Neuron (in vitro differentiated cells): ENCODE measurements at regions not wholly inside any gene's neighbourhood (a gene's known extent, or its start where the extent isn't known, plus 50 kb on each side); places are given as distances from the start of the nearest gene placed in this dataset.
"Not testable (repeated sequence)": the region's sequence is repeated elsewhere in the genome, so short reads cannot be mapped to it uniquely, and the experiment has no call there.

Experiments used
- H2AFZ ChIP-seq: one replicate; pipeline ENCODE4 v1.6.1; 2013; ENCODE audit warnings: low read depth, mild to moderate bottlenecking, inconsistent platforms, low read length, moderate library complexity
- H3K27me3 ChIP-seq: one replicate; pipeline ENCODE4 v1.6.1; 2013; ENCODE audit warnings: low read length; ENCODE audit not compliant: insufficient read depth
- H3K36me3 ChIP-seq: one replicate; pipeline ENCODE4 v1.6.1; 2013; ENCODE audit warnings: low read length; ENCODE audit not compliant: insufficient read depth
- H3K4me1 ChIP-seq: one replicate; pipeline ENCODE4 v1.6.1; 2013; ENCODE audit warnings: low read length; ENCODE audit not compliant: insufficient read depth
- H3K4me3 ChIP-seq: 2 replicates; pipeline ENCODE4 v1.5.1; 2013; ENCODE audit warnings: mild to moderate bottlenecking, low read length, moderate library complexity
- H3K9me3 ChIP-seq: one replicate; pipeline ENCODE4 v1.6.1; 2013; ENCODE audit warnings: low read length

- H3K27me3 ChIP-seq: no peaks in the 10 kb centered on the region
- no peak overlapping the region for H3K4me3 ChIP-seq
- H3K4me1 ChIP-seq: no peaks in the 10 kb centered on the region
- H2AFZ ChIP-seq: no peak overlapping the region
- no peaks in the 10 kb centered on the region for H3K9me3 ChIP-seq
- H3K36me3 ChIP-seq: no peaks in the 10 kb centered on the region
These were observed 484.7 kb downstream of the DACH1 start for GRCh38 chr13:71382285-71382684.

GRCh38 chr13:71380191-71380590 lies 486.8 kb downstream of the DACH1 start:
- Histone ChIP-seq H3K4me1 (peaks cover 5% of the 10 kb centered on the region), H3K36me3 (no peaks in the 10 kb centered on the region), H2AFZ (no peak overlapping the region), H3K9me3 (no peaks in the 10 kb centered on the region), H3K4me3 (no peak overlapping the region), H3K27me3 (no peaks in the 10 kb centered on the region)

GRCh38 chr13:71378961-71379905 lies 487.8 kb downstream of the DACH1 start:
- Histone ChIP-seq H3K9me3 (no peaks in the 10 kb centered on the region), H3K4me3 (no peak overlapping the region), H3K4me1 (peaks cover 15% of the 10 kb centered on the region), H3K36me3 (no peaks in the 10 kb centered on the region), H3K27me3 (no peaks in the 10 kb centered on the region), H2AFZ (no peak overlapping the region)

GRCh38 chr13:71374471-71375049 lies 492.4 kb downstream of the DACH1 start:
- Histone ChIP-seq H3K9me3 (no peaks in the 10 kb centered on the region), H3K4me3 (peak overlapping the region; percentile 26), H3K36me3 (no peaks in the 10 kb centered on the region), H3K4me1 (peaks cover 18% of the 10 kb centered on the region), H3K27me3 (no peaks in the 10 kb centered on the region), H2AFZ (peak overlapping the region; percentile 58)

- H3K36me3 ChIP-seq: no peaks in the 10 kb centered on the region
- no peak overlapping the region for H2AFZ ChIP-seq
- no peaks in the 10 kb centered on the region for H3K27me3 ChIP-seq
- no peak overlapping the region for H3K4me3 ChIP-seq
- H3K9me3 ChIP-seq: no peaks in the 10 kb centered on the region
- H3K4me1 ChIP-seq: no peaks in the 10 kb centered on the region
These were observed 498.7 kb downstream of the DACH1 start for GRCh38 chr13:71368336-71368735.

GRCh38 chr13:71360041-71360440 lies 507.0 kb downstream of the DACH1 start:
- Histone ChIP-seq H3K27me3 (no peaks in the 10 kb centered on the region), H3K4me1 (no peaks in the 10 kb centered on the region), H3K36me3 (no peaks in the 10 kb centered on the region), H3K4me3 (no peak overlapping the region), H3K9me3 (no peaks in the 10 kb centered on the region), H2AFZ (no peak overlapping the region)

- H3K4me1 ChIP-seq: no peaks in the 10 kb centered on the region
- no peaks in the 10 kb centered on the region for H3K36me3 ChIP-seq
- no peaks in the 10 kb centered on the region for H3K27me3 ChIP-seq
- H3K9me3 ChIP-seq: no peaks in the 10 kb centered on the region
- no peak overlapping the region for H2AFZ ChIP-seq
- no peak overlapping the region for H3K4me3 ChIP-seq
These were observed 507.4 kb downstream of the DACH1 start for GRCh38 chr13:71359641-71360040.

- no peak overlapping the region for H3K4me3 ChIP-seq
- H3K4me1 ChIP-seq: no peaks in the 10 kb centered on the region
- H3K9me3 ChIP-seq: no peaks in the 10 kb centered on the region
- no peak overlapping the region for H2AFZ ChIP-seq
- no peaks in the 10 kb centered on the region for H3K36me3 ChIP-seq
- no peaks in the 10 kb centered on the region for H3K27me3 ChIP-seq
These were observed 508.8 kb downstream of the DACH1 start for GRCh38 chr13:71358218-71358617.

- Histone ChIP-seq H3K9me3 (no peaks in the 10 kb centered on the region), H3K27me3 (no peaks in the 10 kb centered on the region), H3K4me1 (no peaks in the 10 kb centered on the region), H3K36me3 (no peaks in the 10 kb centered on the region), H2AFZ (no peak overlapping the region), H3K4me3 (no peak overlapping the region)
These were observed 512.0 kb downstream of the DACH1 start for GRCh38 chr13:71355010-71355409.

- H3K36me3 ChIP-seq: no peaks in the 10 kb centered on the region
- H2AFZ ChIP-seq: no peak overlapping the region
- no peaks in the 10 kb centered on the region for H3K4me1 ChIP-seq
- no peaks in the 10 kb centered on the region for H3K27me3 ChIP-seq
- no peak overlapping the region for H3K4me3 ChIP-seq
- no peaks in the 10 kb centered on the region for H3K9me3 ChIP-seq
These were observed 516.1 kb downstream of the DACH1 start for GRCh38 chr13:71350886-71351285.

- not testable (repeated sequence) for H2AFZ ChIP-seq, H3K4me3 ChIP-seq, H3K36me3 ChIP-seq, H3K4me1 ChIP-seq, H3K27me3 ChIP-seq, H3K9me3 ChIP-seq
These were observed 521.1 kb downstream of the DACH1 start for GRCh38 chr13:71345856-71346255.

- no peak overlapping the region for H3K4me3 ChIP-seq
- no peak overlapping the region for H2AFZ ChIP-seq
- no peaks in the 10 kb centered on the region for H3K27me3 ChIP-seq
- H3K4me1 ChIP-seq: no peaks in the 10 kb centered on the region
- H3K9me3 ChIP-seq: no peaks in the 10 kb centered on the region
- H3K36me3 ChIP-seq: no peaks in the 10 kb centered on the region
These were observed 527.3 kb downstream of the DACH1 start for GRCh38 chr13:71339736-71340135.

- H3K9me3 ChIP-seq: no peaks in the 10 kb centered on the region
- no peak overlapping the region for H2AFZ ChIP-seq
- no peaks in the 10 kb centered on the region for H3K27me3 ChIP-seq
- H3K36me3 ChIP-seq: no peaks in the 10 kb centered on the region
- no peak overlapping the region for H3K4me3 ChIP-seq
- H3K4me1 ChIP-seq: no peaks in the 10 kb centered on the region
These were observed 528.0 kb downstream of the DACH1 start for GRCh38 chr13:71339005-71339404.
